ENCODE measurements at regions not wholly inside any gene's neighbourhood (a gene's known extent, or its start where the extent isn't known, plus 50 kb on each side); places are given as distances from the start of the nearest gene placed in this dataset.

- DNase-seq (ENCODE audit: low read depth): no peak
These were observed 115.8 kb downstream of the MRPL14 start for GRCh38 chr6:44011350-44011920.

DNA sequence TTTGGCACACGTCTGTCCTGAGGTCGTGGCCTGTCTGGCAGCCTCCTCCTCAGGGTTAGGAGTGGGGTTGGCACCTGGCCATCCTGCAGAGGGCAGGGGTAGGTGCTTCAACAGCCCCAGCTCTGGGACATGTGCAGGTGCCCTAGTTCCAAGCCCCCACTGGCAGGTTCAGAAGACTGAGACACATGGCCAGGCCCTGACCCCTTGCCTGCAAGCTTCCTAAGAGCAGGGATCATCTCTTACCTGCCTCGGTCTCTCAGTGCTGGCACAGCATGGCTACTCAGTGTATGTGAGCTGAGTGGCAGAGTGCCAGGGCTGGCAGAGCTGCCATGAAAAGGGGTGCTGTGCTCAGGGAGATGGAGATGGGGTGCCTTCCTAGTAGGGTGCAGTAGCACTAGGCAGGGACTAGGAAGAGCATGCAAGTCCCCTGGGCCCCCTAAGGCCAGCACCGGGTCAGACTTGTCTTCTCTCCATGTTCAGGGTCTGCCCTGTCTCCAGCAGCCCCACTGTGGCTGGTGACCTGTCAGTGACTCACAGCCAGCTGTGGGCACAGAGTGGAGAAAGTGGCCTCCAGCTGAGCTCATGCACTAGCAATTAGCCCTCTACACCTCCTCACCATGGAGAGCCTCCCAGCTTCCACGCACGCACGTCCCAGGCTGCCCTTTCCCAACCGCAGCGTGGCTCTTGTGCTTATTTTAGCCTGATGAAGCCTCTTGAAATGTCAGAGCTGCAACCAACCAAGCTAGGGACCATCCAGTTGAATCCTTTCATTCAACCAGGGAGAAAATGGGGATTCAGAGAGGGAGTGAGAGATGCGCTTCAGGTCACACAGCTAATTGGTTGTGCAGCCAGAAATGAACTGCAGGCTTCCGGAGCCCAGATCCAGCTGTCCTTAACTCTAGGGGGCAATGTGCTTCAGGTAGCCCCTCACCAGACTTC is 116.6 kb downstream of the MRPL14 start:
- DNase-seq (ENCODE audit: low read depth): no peak

DNA sequence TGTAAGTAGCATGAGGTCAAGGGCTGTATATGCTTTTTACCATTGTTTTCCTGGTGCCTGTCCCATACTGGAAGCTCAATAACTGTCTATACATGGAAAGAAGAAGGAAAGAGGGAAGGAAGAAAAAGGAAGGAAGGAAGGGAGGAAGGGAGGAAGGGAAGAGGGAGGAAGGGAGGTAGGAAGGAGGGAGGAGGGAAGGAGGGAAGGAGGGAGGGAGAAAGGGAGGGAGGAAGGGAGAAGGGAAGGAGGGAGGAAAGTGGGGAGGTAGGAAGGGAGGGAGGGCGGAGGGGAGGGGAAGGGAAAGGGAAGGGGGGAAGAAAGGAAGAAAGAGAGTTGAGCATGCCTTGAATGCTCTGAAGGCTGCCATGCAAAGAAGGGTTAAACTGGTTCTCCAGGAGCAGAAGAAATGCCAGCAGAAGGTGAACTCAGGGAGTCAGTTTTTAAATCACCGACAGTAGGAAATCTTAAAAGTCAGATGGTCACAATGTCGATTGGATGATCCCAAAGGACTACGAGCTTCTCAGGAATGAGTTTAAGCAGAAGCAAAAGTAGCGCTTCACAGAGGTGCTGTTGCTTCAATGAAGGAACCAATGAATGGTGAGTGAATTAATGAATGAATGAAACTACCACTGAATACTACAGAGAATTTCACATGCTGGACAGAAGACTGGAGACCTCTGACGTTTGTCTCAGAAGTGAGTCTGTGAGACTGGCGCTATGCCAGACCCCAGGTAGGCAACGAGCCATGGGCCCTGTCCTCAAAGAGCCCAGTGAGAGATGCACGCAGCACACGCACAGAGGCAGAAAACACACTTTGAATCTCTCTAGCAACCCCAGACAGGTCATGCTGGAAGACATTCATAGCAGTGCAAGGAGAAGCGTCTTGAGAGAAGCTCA is 117.6 kb downstream of the MRPL14 start:
- DNase-seq (ENCODE audit: low read depth): no peak

DNA sequence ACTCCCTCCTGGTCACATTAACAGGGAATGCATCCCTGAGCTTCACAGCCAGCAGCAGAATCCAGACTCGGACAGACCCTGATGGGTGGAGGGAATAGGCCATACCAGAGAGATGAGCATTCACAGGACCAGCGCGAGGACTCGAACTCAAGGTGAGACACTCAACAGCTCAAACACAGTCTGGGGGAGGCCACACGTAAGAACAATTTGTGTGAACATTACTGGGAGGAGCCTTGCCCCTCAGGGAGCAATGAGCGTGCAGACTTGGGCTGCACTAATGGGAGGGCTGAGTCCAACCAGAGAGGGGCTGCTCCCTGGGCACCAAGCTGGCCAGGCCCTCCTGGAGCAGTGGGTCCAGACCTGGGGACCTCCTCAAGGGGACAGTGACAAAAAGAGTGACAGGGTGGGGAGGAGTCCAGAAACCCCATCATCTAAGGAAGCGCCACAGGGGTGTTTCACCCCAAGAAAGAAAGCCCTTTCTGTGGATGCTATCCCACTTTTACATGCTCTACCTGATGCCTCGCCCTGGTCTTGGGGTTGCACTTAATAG is 118.4 kb downstream of the MRPL14 start:
- DNase-seq (ENCODE audit: low read depth): no peak

- DNase-seq (ENCODE audit: low read depth): no peak
These were observed 119.2 kb downstream of the MRPL14 start for GRCh38 chr6:44007818-44008621.

- no peak for DNase-seq (ENCODE audit: low read depth)
These were observed 120.4 kb downstream of the MRPL14 start for GRCh38 chr6:44006872-44007303.

GRCh38 chr6:44006123-44006871 is 121.0 kb downstream of the MRPL14 start:
- DNase-seq (ENCODE audit: low read depth): no peak

DNA sequence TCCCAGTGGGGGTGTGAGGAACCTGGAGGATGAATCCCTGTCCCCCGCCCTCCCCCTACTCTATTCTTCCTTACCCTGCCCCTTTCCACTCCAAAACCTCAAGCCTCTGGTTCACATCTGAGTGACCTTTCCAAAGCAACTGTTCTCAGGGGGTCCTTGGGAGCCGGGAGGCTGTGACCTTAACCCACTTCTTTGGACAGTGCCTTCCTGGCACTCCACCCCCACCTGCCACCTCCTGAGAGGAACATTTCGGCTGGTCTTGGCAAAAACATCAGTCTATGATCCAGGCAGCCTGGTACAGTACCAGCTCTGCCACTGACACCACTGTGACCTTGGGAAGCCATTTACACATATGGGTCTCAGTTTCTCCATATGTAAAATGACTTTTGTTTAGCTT is 121.7 kb downstream of the MRPL14 start:
- DNase-seq (ENCODE audit: low read depth): no peak

GRCh38 chr6:44004625-44005506 is 122.4 kb downstream of the MRPL14 start:
- no peak for DNase-seq (ENCODE audit: low read depth)

DNA sequence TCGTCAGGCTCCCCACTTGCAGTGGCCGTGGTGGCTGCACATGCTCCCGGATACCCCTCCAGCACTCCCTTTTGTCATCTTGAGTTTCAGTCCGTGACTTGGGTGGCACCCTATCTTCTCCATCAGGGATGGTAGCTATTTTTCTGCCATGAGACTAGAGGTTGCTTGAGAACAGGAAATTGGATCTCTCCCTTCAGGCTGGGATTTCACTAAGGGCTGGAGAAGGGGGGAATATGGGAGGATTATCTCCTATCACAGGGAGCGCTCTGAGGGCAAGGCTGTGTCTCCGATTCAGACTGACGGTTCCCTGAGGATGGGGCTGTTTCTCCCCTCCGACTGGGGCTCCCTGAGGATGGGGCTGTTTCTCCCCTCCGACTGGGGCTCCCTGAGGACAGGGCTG is 123.1 kb downstream of the MRPL14 start:
- DNase-seq (ENCODE audit: low read depth): no peak

GRCh38 chr6:44003345-44004061 is 123.7 kb downstream of the MRPL14 start:
- DNase-seq (ENCODE audit: low read depth): no peak

GRCh38 chr6:44002593-44003344 is 124.5 kb downstream of the MRPL14 start:
- DNase-seq (ENCODE audit: low read depth): peak; percentile 35

GRCh38 chr6:44002067-44002592 is 125.1 kb downstream of the MRPL14 start:
- no peak for DNase-seq (ENCODE audit: low read depth)

GRCh38 chr6:44001318-44002066 is 125.8 kb downstream of the MRPL14 start:
- DNase-seq (ENCODE audit: low read depth): no peak

DNA sequence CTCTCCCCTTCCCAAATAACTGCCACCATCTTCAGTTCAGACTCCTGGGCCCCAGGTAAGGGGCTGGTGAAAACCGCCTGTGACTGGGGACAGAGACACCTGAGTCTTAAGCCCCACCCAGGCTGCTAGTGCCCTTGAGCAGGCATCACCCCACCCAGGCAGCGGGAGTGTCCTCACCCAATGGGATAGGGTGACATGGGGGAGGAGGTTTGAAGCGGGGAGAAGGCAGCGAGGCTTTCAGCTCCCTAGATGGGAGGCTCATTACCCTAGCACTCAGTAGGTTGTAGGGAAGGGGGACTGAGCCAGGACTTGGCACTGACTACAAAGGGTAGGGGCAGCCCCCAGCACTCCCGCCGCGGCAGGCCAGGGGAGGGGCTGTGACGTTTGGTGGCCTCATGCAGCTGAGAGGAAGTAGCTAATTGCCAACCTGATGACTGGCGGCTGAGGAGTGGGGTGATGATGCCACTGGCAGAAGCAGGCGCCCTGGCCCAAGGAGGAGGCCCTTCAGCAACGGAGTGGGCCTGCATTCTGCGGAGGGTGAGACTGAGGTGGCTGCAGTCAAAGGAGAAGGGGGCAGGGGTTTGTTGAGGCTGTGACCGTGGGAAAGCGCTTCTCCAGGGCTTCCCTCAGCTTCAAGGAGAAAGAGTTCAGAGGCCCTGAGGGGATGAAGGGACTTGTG is 126.9 kb downstream of the MRPL14 start:
- DNase-seq (ENCODE audit: low read depth): no peak

- DNase-seq (ENCODE audit: low read depth): no peak
These were observed 127.6 kb downstream of the MRPL14 start for GRCh38 chr6:43999628-44000027.
